Ovary (tissue), 3 donors: ENCODE measurements at regions not wholly inside any gene's neighbourhood (a gene's known extent, or its start where the extent isn't known, plus 50 kb on each side); places are given as distances from the start of the nearest gene placed in this dataset.

ENCODE experiments used
- EP300 ChIP-seq: sonication (generic); formaldehyde crosslinking; IDR thresholded peaks from one replicate; pipeline ENCODE4 v1.6.1; 2017; ENCODE audit warnings: antibody characterized with exemption
- POLR2A ChIP-seq: fragments of 450-650 bp; IDR thresholded peaks from one replicate; pipeline ENCODE4 v1.6.1; 2017; ENCODE audit warnings: antibody characterized with exemption, mild to moderate bottlenecking, moderate library complexity
- TF ChIP-seq, protein P1 (sequence below), 3 donors: fragments of 450-650 bp in 2 of 3; fragments of 200-600 bp in 1 of 3; IDR thresholded peaks; one replicate each; pipeline versions ENCODE4 v1.5.1 to v1.8.0; 2016 to 2022; ENCODE audit warnings: antibody characterized with exemption in 3 of 3, mild to moderate bottlenecking in 1 of 3
- donor health status: DM: no; HTN: no; CAD: no.

DNA sequence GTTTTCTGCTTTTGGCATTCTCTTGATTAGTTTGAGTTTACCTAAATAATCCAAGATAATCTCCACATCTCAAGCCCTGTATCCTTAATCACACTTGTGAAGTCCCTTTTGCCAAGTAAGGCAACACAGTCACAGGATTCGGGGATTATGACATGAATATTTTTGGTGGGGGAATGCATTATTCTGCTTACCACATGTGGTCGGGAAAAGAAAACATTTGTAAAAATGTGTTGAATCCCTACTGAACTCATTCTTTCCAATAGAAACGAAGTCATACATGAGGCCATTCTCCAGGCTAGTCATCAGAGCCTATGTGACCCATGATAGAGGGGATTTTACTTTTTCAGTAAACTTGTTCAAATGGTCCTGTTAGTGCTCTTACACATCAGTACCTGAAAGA lies 58.5 kb upstream of the PRICKLE1 start:
- TF ChIP-seq, protein P1, sequence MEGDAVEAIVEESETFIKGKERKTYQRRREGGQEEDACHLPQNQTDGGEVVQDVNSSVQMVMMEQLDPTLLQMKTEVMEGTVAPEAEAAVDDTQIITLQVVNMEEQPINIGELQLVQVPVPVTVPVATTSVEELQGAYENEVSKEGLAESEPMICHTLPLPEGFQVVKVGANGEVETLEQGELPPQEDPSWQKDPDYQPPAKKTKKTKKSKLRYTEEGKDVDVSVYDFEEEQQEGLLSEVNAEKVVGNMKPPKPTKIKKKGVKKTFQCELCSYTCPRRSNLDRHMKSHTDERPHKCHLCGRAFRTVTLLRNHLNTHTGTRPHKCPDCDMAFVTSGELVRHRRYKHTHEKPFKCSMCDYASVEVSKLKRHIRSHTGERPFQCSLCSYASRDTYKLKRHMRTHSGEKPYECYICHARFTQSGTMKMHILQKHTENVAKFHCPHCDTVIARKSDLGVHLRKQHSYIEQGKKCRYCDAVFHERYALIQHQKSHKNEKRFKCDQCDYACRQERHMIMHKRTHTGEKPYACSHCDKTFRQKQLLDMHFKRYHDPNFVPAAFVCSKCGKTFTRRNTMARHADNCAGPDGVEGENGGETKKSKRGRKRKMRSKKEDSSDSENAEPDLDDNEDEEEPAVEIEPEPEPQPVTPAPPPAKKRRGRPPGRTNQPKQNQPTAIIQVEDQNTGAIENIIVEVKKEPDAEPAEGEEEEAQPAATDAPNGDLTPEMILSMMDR (IDR thresholded peaks at IDR 0.05): no peak
- TF ChIP-seq POLR2A (no peak), EP300 (no peak)
